H1 (cell line): ENCODE measurements at regions not wholly inside any gene's neighbourhood (a gene's known extent, or its start where the extent isn't known, plus 50 kb on each side); places are given as distances from the start of the nearest gene placed in this dataset.

Source experiments
- CTCF ChIA-PET: fragments of 300-600 bp; sonication (Branson Sonifier 250); formaldehyde crosslinking; loops from one replicate; lab custom pipeline; 2021; ENCODE audit not compliant: partially characterized antibody; lab: Charles Lee
- POLR2A ChIA-PET: fragments of 300-600 bp; sonication (Branson Sonifier 250); formaldehyde crosslinking; loops from one replicate; lab custom pipeline; 2021; ENCODE audit warnings: inconsistent platforms; ENCODE audit not compliant: partially characterized antibody; lab: Charles Lee
- DNase-seq, 2 experiments: peaks; one replicate each; pipeline versions ENCODE4 v3.0.0 to v3.0.0-alpha.2; 2010 to 2022; ENCODE audit warnings: low spot score in 2 of 2, low read depth in 1 of 2, mixed read lengths in 1 of 2
- FAIRE-seq: peaks from 2 replicates; lab custom pipeline; 2011; peaks lifted over from hg19 to GRCh38; lab: Jason Lieb, UNC
- H2AFZ ChIP-seq: 2 replicates; pipeline ENCODE4 v1.8.1; 2012; ENCODE audit warnings: low read length, inconsistent platforms
- H2AK5ac ChIP-seq: 2 replicates; pipeline ENCODE4 v1.6.1; 2013; ENCODE audit warnings: low read depth, low read length
- H2BK120ac ChIP-seq: replicated peaks from 2 replicates; pipeline ENCODE3; 2013; ENCODE audit warnings: low read depth, low read length, inconsistent platforms
- H2BK12ac ChIP-seq: 2 replicates; pipeline ENCODE4 v1.6.1; 2013; ENCODE audit warnings: low read depth, low read length
- H2BK15ac ChIP-seq: 2 replicates; pipeline ENCODE4 v1.6.1; 2013; ENCODE audit warnings: low read length
- H2BK20ac ChIP-seq: 2 replicates; pipeline ENCODE4 v1.6.1; 2013; ENCODE audit warnings: low read length
- H2BK5ac ChIP-seq: 2 replicates; pipeline ENCODE4 v1.6.1; 2013; ENCODE audit warnings: low read depth, low read length
- H3K14ac ChIP-seq: 2 replicates; pipeline ENCODE4 v1.6.1; 2013; ENCODE audit warnings: inconsistent platforms; ENCODE audit not compliant: insufficient read length
- H3K18ac ChIP-seq: 2 replicates; pipeline ENCODE4 v1.6.1; 2013; ENCODE audit warnings: low read length; ENCODE audit errors: extremely low read depth
- H3K23ac ChIP-seq: 2 replicates; pipeline ENCODE4 v1.6.1; 2013; ENCODE audit warnings: inconsistent platforms; ENCODE audit not compliant: insufficient read length
- H3K23me2 ChIP-seq: 2 replicates; pipeline ENCODE4 v1.6.1; 2013; ENCODE audit warnings: low read depth, low read length
- H3K27ac ChIP-seq: 2 replicates; pipeline ENCODE4 v1.6.1; 2011; ENCODE audit warnings: low read depth, low read length, inconsistent platforms
- H3K27me3 ChIP-seq, 4 experiments: replicated peaks in 1 of 4; 1 replicate in 1 of 4; 2 replicates in 3 of 4; pipeline versions ENCODE4 v1.6.1 to v1.8.1; 2011 to 2013; ENCODE audit warnings: low read length in 3 of 4, mild to moderate bottlenecking in 3 of 4, inconsistent platforms in 2 of 4, mixed read lengths in 2 of 4, moderate library complexity in 1 of 4; ENCODE audit not compliant: control insufficient read depth in 3 of 4, insufficient read depth in 3 of 4; ENCODE audit errors: extremely low read depth in 1 of 4
- H3K36me3 ChIP-seq, 4 experiments: 2 replicates each; pipeline versions ENCODE4 v1.6.1 to v1.8.1; 2011 to 2013; ENCODE audit warnings: mild to moderate bottlenecking in 4 of 4, low read length in 3 of 4, moderate library complexity in 2 of 4, control low read depth in 1 of 4, inconsistent platforms in 1 of 4; ENCODE audit not compliant: insufficient read depth in 4 of 4, control insufficient read depth in 2 of 4
- H3K4ac ChIP-seq: replicated peaks from 2 replicates; pipeline ENCODE3; 2013; ENCODE audit warnings: low read length, low read depth, mixed read lengths, inconsistent platforms; ENCODE audit not compliant: insufficient read length
- H3K4me1 ChIP-seq, 4 experiments: replicated peaks in 1 of 4; 1 replicate in 1 of 4; 2 replicates in 3 of 4; pipeline versions ENCODE4 v1.6.1 to v1.8.1; 2011 to 2013; ENCODE audit warnings: low read length in 3 of 4, inconsistent platforms in 2 of 4, mixed read lengths in 1 of 4; ENCODE audit not compliant: insufficient read depth in 4 of 4, control insufficient read depth in 3 of 4
- H3K4me2 ChIP-seq, 2 experiments: 2 replicates each; pipeline versions ENCODE4 v1.6.1 to v1.8.1; 2011 to 2013; ENCODE audit warnings: low read depth in 2 of 2, low read length in 2 of 2, control low read depth in 1 of 2, inconsistent platforms in 1 of 2, mild to moderate bottlenecking in 1 of 2; ENCODE audit not compliant: insufficient read depth in 1 of 2
- H3K4me3 ChIP-seq, 4 experiments: fragments of 200-600, 300-600 bp in 1 of 4; sonication (generic), shearing (Covaris generic), sonication (Bioruptor Twin) in 1 of 4; 2 replicates each; pipeline versions ENCODE4 v1.5.1 to v1.8.1; 2011 to 2016; ENCODE audit warnings: low read length in 4 of 4, low read depth in 3 of 4, control low read depth in 2 of 4, inconsistent platforms in 2 of 4, mild to moderate bottlenecking in 2 of 4, mixed read lengths in 1 of 4, moderate library complexity in 1 of 4; ENCODE audit not compliant: insufficient read depth in 2 of 4; ENCODE audit errors: extremely low read depth in 1 of 4
- H3K56ac ChIP-seq: replicated peaks from 2 replicates; pipeline ENCODE3; 2013; ENCODE audit warnings: low read depth, mild to moderate bottlenecking, mixed read lengths, low read length, inconsistent platforms; ENCODE audit not compliant: insufficient read length
- H3K79me1 ChIP-seq: 2 replicates; pipeline ENCODE4 v1.6.1; 2013; ENCODE audit warnings: low read depth, low read length, control low read depth
- H3K79me2 ChIP-seq, 2 experiments: 2 replicates each; pipeline versions ENCODE4 v1.6.1 to v1.8.1; 2012 to 2013; ENCODE audit warnings: low read length in 2 of 2, mild to moderate bottlenecking in 2 of 2, inconsistent platforms in 1 of 2; ENCODE audit not compliant: insufficient read depth in 2 of 2, control insufficient read depth in 1 of 2
- H3K9ac ChIP-seq, 4 experiments: replicated peaks in 1 of 4; 1 replicate in 1 of 4; 2 replicates in 3 of 4; pipeline versions ENCODE4 v1.6.1 to v1.8.1; 2011 to 2013; ENCODE audit warnings: low read depth in 3 of 4, low read length in 3 of 4, control low read depth in 2 of 4, mild to moderate bottlenecking in 2 of 4, moderate library complexity in 2 of 4, inconsistent platforms in 1 of 4; ENCODE audit errors: extremely low read depth in 1 of 4
- H3K9me3 ChIP-seq, 2 experiments: 2 replicates each; pipeline versions ENCODE4 v1.6.1 to v1.8.1; 2012 to 2013; ENCODE audit warnings: mild to moderate bottlenecking in 2 of 2, moderate library complexity in 2 of 2, control low read depth in 1 of 2, inconsistent platforms in 1 of 2, low read depth in 1 of 2, low read length in 1 of 2, mixed read lengths in 1 of 2; ENCODE audit not compliant: insufficient read depth in 2 of 2
- H4K20me1 ChIP-seq, 2 experiments: replicated peaks in 1 of 2; 2 replicates each; pipeline versions ENCODE3 to v1.8.1; 2011 to 2013; ENCODE audit warnings: inconsistent platforms in 2 of 2, low read length in 2 of 2, mild to moderate bottlenecking in 1 of 2; ENCODE audit not compliant: insufficient read depth in 2 of 2, control insufficient read depth in 1 of 2
- H4K5ac ChIP-seq: 2 replicates; pipeline ENCODE4 v1.6.1; 2013; ENCODE audit warnings: low read length, low read depth, mixed read lengths, inconsistent platforms; ENCODE audit not compliant: insufficient read length
- H4K8ac ChIP-seq: 2 replicates; pipeline ENCODE4 v1.8.0; 2013; ENCODE audit warnings: mild to moderate bottlenecking, moderate library complexity, low read length, inconsistent platforms; ENCODE audit not compliant: insufficient read depth; ENCODE audit errors: extremely low read depth
- H4K91ac ChIP-seq: replicated peaks from 2 replicates; pipeline ENCODE3; 2013; ENCODE audit warnings: low read length, mixed read lengths, inconsistent platforms; ENCODE audit not compliant: insufficient read length
- BRCA1 ChIP-seq: IDR thresholded peaks from 2 replicates; pipeline ENCODE4 v1.6.1; 2012; ENCODE audit warnings: low read depth, low read length, improper control_type of control experiment
- CHD2 ChIP-seq: IDR thresholded peaks from 2 replicates; pipeline ENCODE4 v1.6.1; 2012; ENCODE audit warnings: low read length, improper control_type of control experiment
- JUN ChIP-seq: IDR thresholded peaks from 2 replicates; pipeline ENCODE4 v1.6.1; 2011; ENCODE audit warnings: low read depth, mild to moderate bottlenecking, improper control_type of control experiment, low read length
- MAFK ChIP-seq: IDR thresholded peaks from 2 replicates; pipeline ENCODE4 v1.6.1; 2012; ENCODE audit warnings: low read depth, mild to moderate bottlenecking, improper control_type of control experiment, low read length
- POLR2AphosphoS5 ChIP-seq: IDR thresholded peaks from 2 replicates; pipeline ENCODE4 v1.6.1; 2011; ENCODE audit warnings: low read depth, low read length
- RBBP5 ChIP-seq: IDR thresholded peaks from 2 replicates; pipeline ENCODE4 v1.7.1; 2012; ENCODE audit warnings: low read depth, mild to moderate bottlenecking, inconsistent platforms, low read length, moderate library complexity, borderline replicate concordance
- SUZ12 ChIP-seq: fragments of 200-600 bp; sonication (generic); IDR thresholded peaks from 2 replicates; pipeline ENCODE4 v1.6.1; 2012; ENCODE audit warnings: mild to moderate bottlenecking, inconsistent platforms, low read length, moderate library complexity, mixed read lengths
- TAF1 ChIP-seq: IDR thresholded peaks from 2 replicates; pipeline ENCODE4 v1.6.1; 2011; ENCODE audit warnings: mild to moderate bottlenecking, low read depth, low read length
- TBP ChIP-seq: IDR thresholded peaks from 2 replicates; pipeline ENCODE4 v1.6.1; 2011; ENCODE audit warnings: low read depth, low read length, improper control_type of control experiment
- ZNF274 ChIP-seq: IDR thresholded peaks from 2 replicates; pipeline ENCODE4 v1.7.0; 2012; ENCODE audit warnings: low read length, borderline replicate concordance; ENCODE audit errors: extremely low read depth
- WGBS, 2 experiments: shearing (Covaris generic) in 1 of 2; methylation state at CpG; one replicate each; pipeline versions ENCODE4 v1.1.6 to v1.1.7; 2013 to 2015; ENCODE audit warnings: low lambda C conversion rate in 2 of 2, mixed read lengths in 2 of 2, inconsistent platforms in 1 of 2, low coverage in 1 of 2, missing lambda C conversion rate in 1 of 2; ENCODE audit not compliant: insufficient replicate concordance in 2 of 2, insufficient coverage in 1 of 2, insufficient read length in 1 of 2; ENCODE audit errors: extremely low coverage in 1 of 2, missing lambda C conversion rate in 1 of 2; 5-methylcytosine and 5-hydroxymethylcytosine counted together
- TF ChIP-seq, protein P1 (sequence below): IDR thresholded peaks from 2 replicates; pipeline ENCODE4 v1.6.1; 2012; ENCODE audit warnings: low read length, inconsistent platforms
- TF ChIP-seq, protein P2 (sequence below): IDR thresholded peaks from 2 replicates; pipeline ENCODE4 v1.6.1; 2011; ENCODE audit warnings: low read depth, mild to moderate bottlenecking, low read length; ENCODE audit not compliant: insufficient read depth

DNA sequence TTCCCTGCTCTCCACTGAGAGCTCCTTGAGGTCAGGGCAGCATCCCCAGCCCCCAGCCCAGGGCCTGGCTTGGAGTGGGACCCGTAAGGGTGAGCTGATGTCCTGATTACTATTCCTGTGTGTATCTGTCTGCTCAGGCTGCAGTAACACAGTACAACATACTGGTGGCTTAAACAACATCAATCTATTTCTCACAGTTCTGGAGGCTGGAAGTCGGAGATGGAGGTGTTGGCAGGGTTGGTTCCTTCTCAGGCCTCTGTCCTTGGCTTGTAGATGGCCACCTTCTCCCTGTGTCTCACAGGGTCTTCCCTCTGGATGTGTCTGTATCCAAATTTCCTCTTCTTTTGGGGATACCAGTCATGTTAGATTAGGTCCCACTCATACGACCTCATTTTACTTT lies 246.4 kb upstream of the POU3F1 start:
- ChIA-PET CTCF (interaction anchor here (0.8 to 1.0 kb wide), 3 partner anchors 10 to 216 kb away, joined by 3 read pairs; no protein-coding TSS in a partner anchor), POLR2A (interaction anchor here (0.9 to 1.7 kb wide), 2 partner anchors 131 to 142 kb away, joined by 3 to 5 read pairs; no protein-coding TSS in a partner anchor)
- DNase-seq (no peak), FAIRE-seq (no peak)
- H2BK20ac ChIP-seq: peak overlapping the region; percentile 74
- H2BK12ac ChIP-seq: peak overlapping the region; percentile 86
- H3K4me3 ChIP-seq: no peak overlapping the region
- no peak overlapping the region for H4K5ac ChIP-seq
- H3K4me2 ChIP-seq: peak overlapping the region in 1 of 2 experiments; percentile 55; a peak in 1 of 4 replicates
- no peak overlapping the region for H3K9ac ChIP-seq
- H2AK5ac ChIP-seq: peak overlapping the region; percentile 77; the same call in 1 of the 2 replicates
- peak overlapping the region; percentile 58 for H4K91ac ChIP-seq
- H3K56ac ChIP-seq: no peak overlapping the region
- H3K4ac ChIP-seq: no peak overlapping the region
- peak overlapping the region; percentile 84 for H2BK15ac ChIP-seq
- H2AFZ ChIP-seq: no peak overlapping the region
- no peaks in the 10 kb centered on the region for H3K79me1 ChIP-seq
- 0 out of 2 replicates have a peak overlapping the region, but pooled peaks have one; percentile 5 for H3K18ac ChIP-seq
- WGBS, 2 experiments: 85% methylated on average over 3 of the region's 3 CpGs; no CpG with 5 or more reads in 1 of the 2 experiments
- no peaks in the 10 kb centered on the region for H3K23me2 ChIP-seq
- H3K9me3 ChIP-seq: 0 out of 4 replicates have a peak, but pooled peaks cover 0 to 3% of the 10 kb centered on the region in 2 experiments
- no peaks in the 10 kb centered on the region for H3K79me2 ChIP-seq
- no peaks in the 10 kb centered on the region; a peak in 1 of 7 replicates for H3K27me3 ChIP-seq
- no peak overlapping the region for H3K27ac ChIP-seq
- no peaks in the 10 kb centered on the region for H3K36me3 ChIP-seq
- 0 out of 2 replicates have a peak overlapping the region, but pooled peaks have one; percentile 1 for H2BK5ac ChIP-seq
- no peaks in the 10 kb centered on the region for H4K20me1 ChIP-seq
- peaks cover 11 to 15% (median 12%) of the 10 kb centered on the region in 4 experiments for H3K4me1 ChIP-seq
- no peak overlapping the region for H3K23ac ChIP-seq
- H3K14ac ChIP-seq: no peak overlapping the region
- no peak overlapping the region for H4K8ac ChIP-seq
- H2BK120ac ChIP-seq: no peak overlapping the region
- TF ChIP-seq POLR2AphosphoS5 (no peak), JUN (no peak), RBBP5 (no peak), ZNF274 (no peak), TAF1 (no peak), TBP (no peak), SUZ12 (no peak), CHD2 (no peak), BRCA1 (no peak), MAFK (no peak)
- TF ChIP-seq, protein P1, sequence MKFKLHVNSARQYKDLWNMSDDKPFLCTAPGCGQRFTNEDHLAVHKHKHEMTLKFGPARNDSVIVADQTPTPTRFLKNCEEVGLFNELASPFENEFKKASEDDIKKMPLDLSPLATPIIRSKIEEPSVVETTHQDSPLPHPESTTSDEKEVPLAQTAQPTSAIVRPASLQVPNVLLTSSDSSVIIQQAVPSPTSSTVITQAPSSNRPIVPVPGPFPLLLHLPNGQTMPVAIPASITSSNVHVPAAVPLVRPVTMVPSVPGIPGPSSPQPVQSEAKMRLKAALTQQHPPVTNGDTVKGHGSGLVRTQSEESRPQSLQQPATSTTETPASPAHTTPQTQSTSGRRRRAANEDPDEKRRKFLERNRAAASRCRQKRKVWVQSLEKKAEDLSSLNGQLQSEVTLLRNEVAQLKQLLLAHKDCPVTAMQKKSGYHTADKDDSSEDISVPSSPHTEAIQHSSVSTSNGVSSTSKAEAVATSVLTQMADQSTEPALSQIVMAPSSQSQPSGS: no peak
- TF ChIP-seq, protein P2, sequence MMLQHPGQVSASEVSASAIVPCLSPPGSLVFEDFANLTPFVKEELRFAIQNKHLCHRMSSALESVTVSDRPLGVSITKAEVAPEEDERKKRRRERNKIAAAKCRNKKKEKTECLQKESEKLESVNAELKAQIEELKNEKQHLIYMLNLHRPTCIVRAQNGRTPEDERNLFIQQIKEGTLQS: no peak
